PC-3 (cell line): ENCODE measurements at regions not wholly inside any gene's neighbourhood (a gene's known extent, or its start where the extent isn't known, plus 50 kb on each side); places are given as distances from the start of the nearest gene placed in this dataset.

ENCODE experiments used
- ATAC-seq: fragments of 200-7000 bp; cut with Tn5 transposase; 2 replicates; pipeline ENCODE4 v1.9.1; 2020; ENCODE audit warnings: mild to moderate bottlenecking, moderate library complexity
- BruUV-seq: library from RNA; stranded (reverse); fragments of 400-500 nt; replicated peaks from 2 replicates; lab custom pipeline; 2021; lab: Mats Ljungman, UMichigan
- CTCF ChIA-PET: fragments of 300-600 bp; sonication (Branson Sonifier 250); formaldehyde crosslinking; loops from one replicate; lab custom pipeline; 2022; ENCODE audit warnings: antibody characterized with exemption; lab: Charles Lee
- POLR2A ChIA-PET: fragments of 300-600 bp; sonication (Branson Sonifier 250); formaldehyde crosslinking; loops from one replicate; lab custom pipeline; 2022; ENCODE audit warnings: antibody characterized with exemption; ENCODE audit not compliant: unreplicated experiment; lab: Charles Lee
- DNase-seq: peaks from one replicate; pipeline ENCODE4 v3.0.0-alpha.2; 2015
- H2AFZ ChIP-seq: fragments of 300-600 bp; sonication (generic); 2 replicates; pipeline ENCODE4 v1.6.0; 2016; ENCODE audit warnings: antibody characterized with exemption, low read length
- H3F3A ChIP-seq: fragments of 300-600 bp; sonication (generic); one replicate; pipeline ENCODE4 v1.6.0; 2017; ENCODE audit warnings: antibody characterized with exemption, low read length, control low read depth, mild to moderate bottlenecking; ENCODE audit not compliant: unreplicated experiment
- H3K27ac ChIP-seq: fragments of 300-600 bp; sonication (generic); 2 replicates; pipeline ENCODE4 v1.5.1; 2016; ENCODE audit warnings: mild to moderate bottlenecking, low read length
- H3K27me3 ChIP-seq: fragments of 300-600 bp; sonication (generic); 2 replicates; pipeline ENCODE4 v1.6.1; 2016; ENCODE audit warnings: low read length, mixed read lengths
- H3K36me3 ChIP-seq: fragments of 300-600 bp; sonication (generic); 2 replicates; pipeline ENCODE4 v1.6.1; 2016; ENCODE audit warnings: low read depth, mixed run types, low read length, mixed read lengths
- H3K4me1 ChIP-seq: fragments of 300-600 bp; sonication (generic); 2 replicates; pipeline ENCODE4 v1.5.1; 2016; ENCODE audit warnings: low read length; ENCODE audit not compliant: insufficient read depth
- H3K4me2 ChIP-seq: fragments of 300-600 bp; sonication (generic); 2 replicates; pipeline ENCODE4 v1.6.0; 2016; ENCODE audit warnings: low read length
- H3K4me3 ChIP-seq: fragments of 300-600 bp; sonication (generic); 2 replicates; pipeline ENCODE4 v1.5.1; 2016; ENCODE audit warnings: mild to moderate bottlenecking, low read length, mixed read lengths
- H3K79me2 ChIP-seq: fragments of 300-600 bp; sonication (generic); 2 replicates; pipeline ENCODE4 v1.6.1; 2017; ENCODE audit warnings: low read length, mixed read lengths
- H3K9ac ChIP-seq: fragments of 300-600 bp; sonication (generic); 2 replicates; pipeline ENCODE4 v1.6.0; 2016; ENCODE audit warnings: mild to moderate bottlenecking, low read length
- H3K9me2 ChIP-seq: fragments of 300-600 bp; sonication (generic); replicated peaks from 2 replicates; pipeline ENCODE4 v1.6.1; 2016; ENCODE audit warnings: mixed run types, low read length, mixed read lengths
- H3K9me3 ChIP-seq: fragments of 300-600 bp; sonication (generic); 2 replicates; pipeline ENCODE4 v1.6.1; 2016; ENCODE audit warnings: low read length, mixed read lengths
- H4K20me1 ChIP-seq: fragments of 300-600 bp; sonication (generic); 2 replicates; pipeline ENCODE4 v1.6.1; 2016; ENCODE audit warnings: low read length, mixed read lengths
- CTCF ChIP-seq: fragments of 300-600 bp; sonication (generic); conservative IDR thresholded peaks from 2 replicates; pipeline ENCODE4 v1.5.1; 2017; ENCODE audit warnings: antibody characterized with exemption, low read depth, mild to moderate bottlenecking, low read length
- EZH2 ChIP-seq: fragments of 300-600 bp; sonication (generic); IDR thresholded peaks from one replicate; pipeline ENCODE4 v1.6.1; 2017; ENCODE audit warnings: antibody characterized with exemption, mild to moderate bottlenecking, low read length; ENCODE audit not compliant: unreplicated experiment
- EZH2phosphoT487 ChIP-seq: fragments of 300-600 bp; sonication (generic); IDR thresholded peaks from 2 replicates; pipeline ENCODE4 v1.6.1; 2018; ENCODE audit warnings: mild to moderate bottlenecking, antibody characterized with exemption, low read length, borderline replicate concordance
- intact Hi-C: fragments of 100-400 bp; cut with micrococcal nuclease; formaldehyde crosslinking; loops from 2 replicates; pipeline ENCODE4 v1.9.0; 2023

DNA sequence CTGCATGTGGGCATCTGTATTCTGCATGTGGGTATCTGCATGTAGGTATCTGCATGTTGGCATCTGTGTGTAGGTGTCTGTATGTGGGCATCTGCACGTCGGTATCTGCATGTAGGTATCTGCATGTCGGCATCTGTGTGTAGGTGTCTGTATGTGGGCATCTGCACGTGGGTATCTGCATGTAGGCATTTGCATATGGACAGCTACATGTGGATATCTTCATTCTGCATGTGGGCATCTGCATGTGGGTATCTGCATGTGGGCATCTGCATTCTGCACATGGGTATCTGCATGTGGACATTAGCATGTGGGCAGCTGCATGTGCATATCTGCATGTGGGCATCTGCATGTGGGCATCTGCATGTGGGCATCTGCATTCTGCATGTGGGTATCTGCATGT lies 537.4 kb downstream of the RNF144A start:
- H4K20me1 ChIP-seq = no peaks in the 10 kb centered on the region
- H3K27me3 ChIP-seq = no peaks in the 10 kb centered on the region
- no peak overlapping the region for H3K4me2 ChIP-seq
- H2AFZ ChIP-seq = no peak overlapping the region
- H3K9ac ChIP-seq = no peak overlapping the region
- BruUV-seq = no TSS peak
- H3K36me3 ChIP-seq = no peaks in the 10 kb centered on the region
- H3K4me3 ChIP-seq = no peak overlapping the region
- POLR2A ChIA-PET = no interaction called here
- no peaks in the 10 kb centered on the region for H3F3A ChIP-seq
- no peak for DNase-seq
- TF ChIP-seq EZH2 = no peak
- no peak for TF ChIP-seq EZH2phosphoT487
- no peak for TF ChIP-seq CTCF
- no peaks in the 10 kb centered on the region for H3K9me2 ChIP-seq
- no peaks in the 10 kb centered on the region for H3K4me1 ChIP-seq
- H3K9me3 ChIP-seq = no peaks in the 10 kb centered on the region
- CTCF ChIA-PET = no interaction called here
- intact Hi-C loops = no loop called here
- ATAC-seq = no peak
- H3K79me2 ChIP-seq = no peaks in the 10 kb centered on the region
- no peak overlapping the region for H3K27ac ChIP-seq

DNA sequence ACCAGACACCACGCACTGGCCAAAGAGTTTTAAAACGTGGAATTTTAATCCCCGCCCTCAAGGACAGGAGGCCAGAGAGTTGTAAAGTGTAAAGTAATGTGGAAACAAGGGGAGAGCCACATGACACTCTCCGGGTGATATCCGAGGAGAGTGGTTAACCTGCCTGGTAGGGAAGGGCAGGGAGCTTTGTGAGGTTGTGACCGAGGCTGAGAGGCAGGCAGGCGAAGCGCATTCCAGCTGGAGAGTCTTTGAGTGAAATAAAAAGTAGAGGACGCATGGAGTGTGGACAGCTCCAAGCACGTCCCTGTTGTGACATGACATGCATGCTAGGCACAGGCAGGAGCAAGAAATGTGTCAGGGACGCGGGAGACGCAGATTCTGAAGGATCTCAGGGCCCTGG lies 539.5 kb downstream of the RNF144A start:
- no peaks in the 10 kb centered on the region for H4K20me1 ChIP-seq
- H3K9me2 ChIP-seq = no peaks in the 10 kb centered on the region
- TF ChIP-seq CTCF (no peak), EZH2phosphoT487 (no peak), EZH2 (no peak)
- no peak for DNase-seq
- ATAC-seq = no peak
- no peak overlapping the region for H3K9ac ChIP-seq
- no peaks in the 10 kb centered on the region for H3K36me3 ChIP-seq
- intact Hi-C loops = no loop called here
- CTCF ChIA-PET = no interaction called here
- POLR2A ChIA-PET = no interaction called here
- no peaks in the 10 kb centered on the region for H3K4me1 ChIP-seq
- no peak overlapping the region for H2AFZ ChIP-seq
- H3F3A ChIP-seq = no peaks in the 10 kb centered on the region
- no peaks in the 10 kb centered on the region for H3K27me3 ChIP-seq
- BruUV-seq = no TSS peak
- H3K27ac ChIP-seq = no peak overlapping the region
- no peaks in the 10 kb centered on the region for H3K79me2 ChIP-seq
- H3K4me3 ChIP-seq = no peak overlapping the region
- H3K9me3 ChIP-seq = no peaks in the 10 kb centered on the region
- no peak overlapping the region for H3K4me2 ChIP-seq

DNA sequence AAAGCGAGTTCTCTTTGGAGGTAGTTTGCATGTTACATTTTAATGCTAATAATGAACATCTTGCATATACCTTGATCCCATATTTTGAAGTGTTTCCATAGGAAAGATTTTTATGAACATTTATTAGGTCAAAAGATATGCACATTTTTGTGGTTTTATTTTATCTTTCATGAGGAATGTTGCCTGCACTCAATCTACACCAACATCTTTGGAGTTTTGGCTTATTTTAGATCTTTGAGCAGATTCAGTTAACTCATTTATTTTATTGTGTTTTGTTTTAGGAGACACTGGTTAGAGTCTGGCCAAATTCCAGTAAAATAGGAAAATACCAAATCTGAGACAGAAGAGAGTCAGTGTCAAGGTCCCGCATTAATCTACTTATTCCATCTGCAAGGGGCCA lies 540.9 kb downstream of the RNF144A start:
- H3K27me3 ChIP-seq = no peaks in the 10 kb centered on the region
- no peak for TF ChIP-seq CTCF
- TF ChIP-seq EZH2phosphoT487 = no peak
- no peak for TF ChIP-seq EZH2
- H3K4me2 ChIP-seq = no peak overlapping the region
- no peaks in the 10 kb centered on the region for H3K4me1 ChIP-seq
- ChIA-PET POLR2A (no interaction called here), CTCF (no interaction called here)
- BruUV-seq = no TSS peak
- intact Hi-C loops = no loop called here
- no peaks in the 10 kb centered on the region for H3K79me2 ChIP-seq
- no peak overlapping the region for H2AFZ ChIP-seq
- H3K4me3 ChIP-seq = no peak overlapping the region
- no peaks in the 10 kb centered on the region for H4K20me1 ChIP-seq
- no peak for ATAC-seq
- DNase-seq = no peak
- H3K9ac ChIP-seq = no peak overlapping the region
- no peaks in the 10 kb centered on the region for H3K9me3 ChIP-seq
- H3K36me3 ChIP-seq = no peaks in the 10 kb centered on the region
- no peaks in the 10 kb centered on the region for H3F3A ChIP-seq
- H3K9me2 ChIP-seq = no peaks in the 10 kb centered on the region
- H3K27ac ChIP-seq = no peak overlapping the region
